ENCODE measurements at regions not wholly inside any gene's neighbourhood (a gene's known extent, or its start where the extent isn't known, plus 50 kb on each side); places are given as distances from the start of the nearest gene placed in this dataset.

- Histone ChIP-seq H3K27me3 (replicated peaks) (no peaks in the 10 kb centered on the region), H3K27ac (no peak overlapping the region), H3K36me3 (replicated peaks) (no peaks in the 10 kb centered on the region), H3K4me3 (ENCODE audit: low read depth, low read length) (no peak overlapping the region)
- no peak for DNase-seq
- TF ChIP-seq CTCF (IDR thresholded peaks at IDR 0.05; ENCODE audit: low read depth, low read length, missing control alignments): no peak
- in situ Hi-C loops (cut with HindIII; ENCODE audit: low pct_ligation_motif_present, low sequenced_read_pairs): no loop called here
These were observed 56.5 kb upstream of the CDH18 start for GRCh38 chr5:20044460-20044859.

GRCh38 chr5:20041326-20042274 is 53.6 kb upstream of the CDH18 start:
- no peak for DNase-seq
- Histone ChIP-seq H3K4me3 (ENCODE audit: low read depth, low read length) (no peak overlapping the region), H3K27me3 (replicated peaks) (no peaks in the 10 kb centered on the region), H3K36me3 (replicated peaks) (no peaks in the 10 kb centered on the region), H3K27ac (no peak overlapping the region)
- in situ Hi-C loops (cut with HindIII; ENCODE audit: low pct_ligation_motif_present, low sequenced_read_pairs): no loop called here
- no peak for TF ChIP-seq CTCF (IDR thresholded peaks at IDR 0.05; ENCODE audit: low read depth, low read length, missing control alignments)

GRCh38 chr5:20040901-20041300 is 52.9 kb upstream of the CDH18 start:
- H3K27ac ChIP-seq: no peak overlapping the region
- H3K36me3 ChIP-seq (replicated peaks): no peaks in the 10 kb centered on the region
- no peak for DNase-seq
- TF ChIP-seq CTCF (IDR thresholded peaks at IDR 0.05; ENCODE audit: low read depth, low read length, missing control alignments): no peak
- H3K27me3 ChIP-seq (replicated peaks): no peaks in the 10 kb centered on the region
- in situ Hi-C loops (cut with HindIII; ENCODE audit: low pct_ligation_motif_present, low sequenced_read_pairs): no loop called here
- no peak overlapping the region for H3K4me3 ChIP-seq (ENCODE audit: low read depth, low read length)
